BE2C (cell line): ENCODE measurements at regions not wholly inside any gene's neighbourhood (a gene's known extent, or its start where the extent isn't known, plus 50 kb on each side); places are given as distances from the start of the nearest gene placed in this dataset.

Experiments
- DNase-seq: peaks from one replicate; pipeline ENCODE4 v3.0.0-alpha.2; 2020
- H3K27me3 ChIP-seq: fragments of 250-450 bp; sonication (Bioruptor Pico); 2 replicates; pipeline ENCODE4 v1.5.1; 2020; ENCODE audit warnings: mild to moderate bottlenecking
- H3K36me3 ChIP-seq: fragments of 250-450 bp; sonication (Bioruptor Pico); 2 replicates; pipeline ENCODE4 v1.5.1; 2020; ENCODE audit warnings: mild to moderate bottlenecking
- H3K4me1 ChIP-seq: fragments of 250-450 bp; sonication (Bioruptor Pico); 2 replicates; pipeline ENCODE4 v1.5.1; 2020
- H3K4me3 ChIP-seq: 2 replicates; pipeline ENCODE4 v1.5.1; 2011; ENCODE audit warnings: low read depth, low read length
- H3K9me3 ChIP-seq: fragments of 250-450 bp; sonication (Bioruptor Pico); 2 replicates; pipeline ENCODE4 v1.5.1; 2020
- TF ChIP-seq, protein P1 (sequence below): IDR thresholded peaks from 2 replicates; pipeline ENCODE4 v1.5.1; 2012; ENCODE audit warnings: mild to moderate bottlenecking, low read depth, low read length

DNA sequence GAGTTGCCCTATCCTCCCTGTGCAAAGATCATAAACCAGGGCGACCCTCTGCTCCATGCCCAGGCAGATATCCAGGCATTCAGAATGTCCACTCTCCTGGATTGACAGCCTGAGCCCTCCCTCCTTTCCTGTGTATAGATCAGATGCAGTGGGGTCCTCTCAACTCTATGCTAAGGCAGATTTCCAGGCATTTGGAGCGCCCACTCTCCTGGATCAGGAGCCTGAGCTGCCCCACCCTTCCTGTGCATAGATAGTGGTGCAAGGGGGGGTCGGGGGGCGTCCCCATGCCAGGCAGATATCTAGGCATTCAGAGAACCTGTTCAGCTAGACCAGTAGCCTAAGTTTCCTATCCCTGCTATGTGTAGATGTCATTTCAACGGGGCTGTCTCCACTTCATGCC, 941.1 kb downstream of the PCDH19 start:
- no peaks in the 10 kb centered on the region for H3K4me1 ChIP-seq
- TF ChIP-seq, protein P1, sequence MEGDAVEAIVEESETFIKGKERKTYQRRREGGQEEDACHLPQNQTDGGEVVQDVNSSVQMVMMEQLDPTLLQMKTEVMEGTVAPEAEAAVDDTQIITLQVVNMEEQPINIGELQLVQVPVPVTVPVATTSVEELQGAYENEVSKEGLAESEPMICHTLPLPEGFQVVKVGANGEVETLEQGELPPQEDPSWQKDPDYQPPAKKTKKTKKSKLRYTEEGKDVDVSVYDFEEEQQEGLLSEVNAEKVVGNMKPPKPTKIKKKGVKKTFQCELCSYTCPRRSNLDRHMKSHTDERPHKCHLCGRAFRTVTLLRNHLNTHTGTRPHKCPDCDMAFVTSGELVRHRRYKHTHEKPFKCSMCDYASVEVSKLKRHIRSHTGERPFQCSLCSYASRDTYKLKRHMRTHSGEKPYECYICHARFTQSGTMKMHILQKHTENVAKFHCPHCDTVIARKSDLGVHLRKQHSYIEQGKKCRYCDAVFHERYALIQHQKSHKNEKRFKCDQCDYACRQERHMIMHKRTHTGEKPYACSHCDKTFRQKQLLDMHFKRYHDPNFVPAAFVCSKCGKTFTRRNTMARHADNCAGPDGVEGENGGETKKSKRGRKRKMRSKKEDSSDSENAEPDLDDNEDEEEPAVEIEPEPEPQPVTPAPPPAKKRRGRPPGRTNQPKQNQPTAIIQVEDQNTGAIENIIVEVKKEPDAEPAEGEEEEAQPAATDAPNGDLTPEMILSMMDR: no peak
- no peak overlapping the region for H3K4me3 ChIP-seq
- H3K36me3 ChIP-seq: no peaks in the 10 kb centered on the region
- H3K27me3 ChIP-seq: no peaks in the 10 kb centered on the region
- no peaks in the 10 kb centered on the region for H3K9me3 ChIP-seq
- no peak for DNase-seq

DNA sequence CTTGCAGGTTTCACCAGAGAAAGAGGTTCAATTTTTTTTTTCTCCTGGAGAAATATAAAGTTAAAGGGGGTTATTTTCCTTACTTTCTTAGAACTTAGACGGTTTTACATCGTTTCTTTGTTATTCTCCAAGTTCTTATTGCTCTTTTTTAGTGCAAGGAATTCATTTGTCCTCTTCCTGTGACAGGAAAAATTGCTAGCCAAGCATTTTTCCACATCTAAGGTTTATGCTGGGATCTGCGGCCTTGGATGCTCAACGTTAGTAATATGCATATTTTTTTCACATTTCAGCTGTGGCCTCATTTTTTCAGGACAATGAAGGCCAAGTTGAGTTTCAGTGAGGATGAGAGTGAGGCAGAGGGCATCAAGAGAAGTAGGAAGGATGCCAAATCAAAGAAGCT, 948.9 kb downstream of the PCDH19 start:
- no peaks in the 10 kb centered on the region for H3K9me3 ChIP-seq
- TF ChIP-seq, protein P1: no peak
- no peaks in the 10 kb centered on the region for H3K36me3 ChIP-seq
- no peak overlapping the region for H3K4me3 ChIP-seq
- H3K4me1 ChIP-seq: no peaks in the 10 kb centered on the region
- H3K27me3 ChIP-seq: no peaks in the 10 kb centered on the region
- DNase-seq: no peak

- H3K36me3 ChIP-seq: no peaks in the 10 kb centered on the region
- H3K27me3 ChIP-seq: no peaks in the 10 kb centered on the region
- H3K4me3 ChIP-seq: no peak overlapping the region
- no peaks in the 10 kb centered on the region for H3K9me3 ChIP-seq
- no peaks in the 10 kb centered on the region for H3K4me1 ChIP-seq
- TF ChIP-seq, protein P1: no peak
- no peak for DNase-seq
Measured at GRCh38 chrX:99445336-99445735, 964.7 kb downstream of the PCDH19 start.

DNA sequence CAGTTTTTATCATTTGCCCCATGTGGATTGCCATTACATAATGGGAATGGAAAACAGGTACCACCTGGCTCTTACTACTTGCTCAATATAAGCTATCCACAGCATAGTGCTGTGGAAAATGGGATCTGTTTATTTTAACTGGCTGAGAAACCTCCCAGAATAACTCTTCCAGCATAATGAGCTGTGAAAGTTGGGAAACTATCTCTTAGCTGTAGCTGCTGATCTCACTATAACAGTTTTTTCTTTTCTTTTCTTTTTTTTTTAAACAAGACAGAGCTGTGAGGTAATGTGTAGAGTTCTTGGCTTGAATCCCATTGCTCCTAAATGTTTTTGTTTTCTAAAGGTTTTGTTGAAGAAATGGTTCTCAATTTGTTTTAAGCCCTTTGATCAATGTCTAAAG, 988.3 kb downstream of the PCDH19 start:
- H3K4me1 ChIP-seq: no peaks in the 10 kb centered on the region
- no peak overlapping the region for H3K4me3 ChIP-seq
- TF ChIP-seq, protein P1: no peak
- H3K36me3 ChIP-seq: no peaks in the 10 kb centered on the region
- DNase-seq: no peak
- H3K27me3 ChIP-seq: no peaks in the 10 kb centered on the region
- H3K9me3 ChIP-seq: no peaks in the 10 kb centered on the region

DNA sequence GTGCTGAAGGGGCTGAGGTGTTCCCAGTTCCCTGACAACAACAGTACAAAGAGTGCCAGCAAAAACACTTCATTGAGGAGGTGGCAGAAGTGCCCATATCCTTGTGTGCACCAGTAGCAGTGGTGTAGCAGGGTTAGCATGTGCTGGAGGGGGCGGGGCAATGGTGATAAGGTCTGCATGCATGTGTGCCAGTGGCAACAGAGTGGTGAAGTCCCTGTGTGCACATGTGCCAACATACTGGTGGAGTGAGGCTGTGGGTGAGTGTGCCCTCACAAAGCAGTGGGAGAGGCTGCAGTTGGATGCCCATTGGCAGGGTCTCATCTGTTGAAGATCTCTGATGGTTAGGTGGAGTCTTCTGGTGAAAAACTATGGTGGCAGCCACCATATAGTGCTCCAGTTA, 994.6 kb downstream of the PCDH19 start:
- Histone ChIP-seq H3K4me3 (no peak overlapping the region), H3K9me3 (no peaks in the 10 kb centered on the region), H3K27me3 (no peaks in the 10 kb centered on the region), H3K4me1 (no peaks in the 10 kb centered on the region), H3K36me3 (no peaks in the 10 kb centered on the region)
- TF ChIP-seq, protein P1: no peak
- no peak for DNase-seq

GRCh38 chrX:99413317-99413716, 996.8 kb downstream of the PCDH19 start:
- Histone ChIP-seq H3K4me3 (no peak overlapping the region), H3K9me3 (no peaks in the 10 kb centered on the region), H3K4me1 (no peaks in the 10 kb centered on the region), H3K36me3 (no peaks in the 10 kb centered on the region), H3K27me3 (no peaks in the 10 kb centered on the region)
- TF ChIP-seq, protein P1: no peak
- no peak for DNase-seq
